Thyroid gland (tissue), 4 donors: ENCODE measurements at regions not wholly inside any gene's neighbourhood (a gene's known extent, or its start where the extent isn't known, plus 50 kb on each side); places are given as distances from the start of the nearest gene placed in this dataset.
A peak's percentile ranks its signal among the peaks of the same experiment; 100 is the strongest.
"Not testable (repeated sequence)": the region's sequence is repeated elsewhere in the genome, so short reads cannot be mapped to it uniquely, and the experiment has no call there.

Experiments used
- DNase-seq, 2 donors: peaks; one replicate each; pipeline ENCODE4 v3.0.0-alpha.2; 2019
- H3K27ac ChIP-seq, 3 donors: fragments of 200-600 bp; sonication (generic); 1 replicate in 2 of 3; 2 replicates in 1 of 3; pipeline ENCODE4 v1.5.1; 2016 to 2019; ENCODE audit warnings: mild to moderate bottlenecking in 1 of 3, moderate library complexity in 1 of 3
- H3K27me3 ChIP-seq: fragments of 200-600 bp; sonication (generic); one replicate; pipeline ENCODE4 v1.5.1; 2019
- H3K36me3 ChIP-seq, 2 donors: fragments of 200-600 bp; sonication (generic); one replicate each; pipeline ENCODE4 v1.5.1; 2016 to 2019
- H3K4me1 ChIP-seq, 2 donors: fragments of 200-600 bp; sonication (generic); one replicate each; pipeline ENCODE4 v1.5.1; 2017 to 2019
- H3K4me3 ChIP-seq, 3 donors: fragments of 200-600 bp; sonication (generic); replicated peaks in 1 of 3; 1 replicate in 2 of 3; 2 replicates in 1 of 3; pipeline ENCODE4 v1.5.1; 2016; ENCODE audit warnings: mild to moderate bottlenecking in 1 of 3
- H3K9me3 ChIP-seq: fragments of 200-600 bp; sonication (generic); one replicate; pipeline ENCODE4 v1.5.1; 2017
- POLR2A ChIP-seq, 2 donors: fragments of 450-650 bp; IDR thresholded peaks; one replicate each; pipeline ENCODE4 v1.6.1; 2017; ENCODE audit warnings: antibody characterized with exemption in 2 of 2, mild to moderate bottlenecking in 2 of 2, moderate library complexity in 1 of 2
- WGBS, 2 donors: methylation state at CpG; one replicate each; pipeline ENCODE4 v1.1.5; 2017; 5-methylcytosine and 5-hydroxymethylcytosine counted together
- intact Hi-C: fragments of 100-400 bp; cut with DNase I; formaldehyde crosslinking; loops from one replicate; pipeline ENCODE4 v1.15.1; 2023
- TF ChIP-seq, protein P1 (sequence below), 6 experiments: fragments of 200-600 bp in 3 of 6; fragments of 450-650 bp in 3 of 6; sonication (generic) in 3 of 6; IDR thresholded peaks; one replicate each; pipeline ENCODE4 v1.5.1; 2016 to 2019; ENCODE audit warnings: antibody characterized with exemption in 6 of 6, mild to moderate bottlenecking in 2 of 6, inconsistent platforms in 1 of 6, moderate library complexity in 1 of 6

- peak overlapping the region; percentile 59 to 81 (median 72) for H3K4me3 ChIP-seq
- not testable (repeated sequence) for DNase-seq, H3K27me3 ChIP-seq, H3K9me3 ChIP-seq, H3K36me3 ChIP-seq
- peak overlapping the region in 2 of 3 donors; percentile 29 to 79 for H3K27ac ChIP-seq
- H3K4me1 ChIP-seq: peaks cover 0 to 14% of the 10 kb centered on the region in 2 donors
- intact Hi-C loops: loop anchor here (10.0 kb wide), 2 partner anchors 55 to 365 kb away; partner anchors contain the start of genes DNAH3 and LDAF1
- WGBS, 2 donors: 0 to 1% methylated on average over 30 to 36 of the region's 52 CpGs
Observed at GRCh38 chr16:21519361-21520133, 79.8 kb upstream of the METTL9 start.

GRCh38 chr16:21520134-21521047, 79.0 kb upstream of the METTL9 start:
- H3K27me3 ChIP-seq, H3K36me3 ChIP-seq, H3K9me3 ChIP-seq: not testable (repeated sequence)
- intact Hi-C loops: loop anchor here (10.0 kb wide), 2 partner anchors 54 to 366 kb away; partner anchors contain the start of genes DNAH3 and LDAF1
- WGBS, 2 donors: 6 to 40% methylated on average over 3 to 16 of the region's 101 CpGs
- Histone ChIP-seq H3K27ac (peak overlapping the region in 2 of 3 donors; percentile 61 to 79), H3K4me3 (peak overlapping the region in 2 of 3 donors; percentile 48 to 72), H3K4me1 (peaks cover 0 to 14% of the 10 kb centered on the region in 2 donors)
- peak; percentile 95 to 97 for DNase-seq
- peak; percentile 74 to 83 for TF ChIP-seq POLR2A (IDR thresholded peaks at IDR 0.05)

GRCh38 chr16:21521048-21521389, 78.4 kb upstream of the METTL9 start:
- not testable (repeated sequence) for H3K27me3 ChIP-seq, H3K36me3 ChIP-seq, H3K9me3 ChIP-seq, DNase-seq, H3K4me3 ChIP-seq
- H3K27ac ChIP-seq: peak overlapping the region in 1 of 3 donors; percentile 79
- intact Hi-C loops: loop anchor here (10.0 kb wide), 2 partner anchors 54 to 366 kb away; partner anchors contain the start of genes DNAH3 and LDAF1
- H3K4me1 ChIP-seq: peaks cover 0 to 14% of the 10 kb centered on the region in 2 donors
- 70 to 73% methylated on average over 8 of the region's 8 CpGs for WGBS, 2 donors

GRCh38 chr16:21521390-21522143, 77.8 kb upstream of the METTL9 start:
- intact Hi-C loops: loop anchor here (10.0 kb wide), 2 partner anchors 53 to 367 kb away; partner anchors contain the start of genes DNAH3 and LDAF1
- H3K27me3 ChIP-seq, H3K4me3 ChIP-seq, H3K36me3 ChIP-seq, H3K9me3 ChIP-seq, H3K27ac ChIP-seq, DNase-seq: not testable (repeated sequence)
- 53 to 70% methylated on average over 24 of the region's 24 CpGs for WGBS, 2 donors
- H3K4me1 ChIP-seq: peaks cover 0 to 14% of the 10 kb centered on the region in 2 donors

GRCh38 chr16:21522846-21523245, 76.5 kb upstream of the METTL9 start:
- not testable (repeated sequence) for H3K27me3 ChIP-seq, H3K36me3 ChIP-seq, H3K27ac ChIP-seq, H3K4me3 ChIP-seq, H3K9me3 ChIP-seq, DNase-seq
- WGBS, 2 donors: 92% methylated on average over 20 of the region's 20 CpGs
- intact Hi-C loops: loop anchor here (10.0 kb wide), 2 partner anchors 52 to 368 kb away; partner anchors contain the start of genes DNAH3 and LDAF1
- peaks cover 0 to 11% of the 10 kb centered on the region in 2 donors for H3K4me1 ChIP-seq

GRCh38 chr16:21523411-21524067, 75.8 kb upstream of the METTL9 start:
- Histone ChIP-seq H3K4me3 (no peak overlapping the region), H3K27me3 (no peaks in the 10 kb centered on the region), H3K27ac (no peak overlapping the region), H3K4me1 (peaks cover 0 to 4% of the 10 kb centered on the region in 2 donors), H3K9me3 (no peaks in the 10 kb centered on the region), H3K36me3 (no peaks in the 10 kb centered on the region)
- 93 to 94% methylated on average over 17 of the region's 17 CpGs for WGBS, 2 donors
- intact Hi-C loops: loop anchor here (10.0 kb wide), 2 partner anchors 51 to 369 kb away; partner anchors contain the start of genes DNAH3 and LDAF1
- DNase-seq: no peak
- TF ChIP-seq, protein P1, sequence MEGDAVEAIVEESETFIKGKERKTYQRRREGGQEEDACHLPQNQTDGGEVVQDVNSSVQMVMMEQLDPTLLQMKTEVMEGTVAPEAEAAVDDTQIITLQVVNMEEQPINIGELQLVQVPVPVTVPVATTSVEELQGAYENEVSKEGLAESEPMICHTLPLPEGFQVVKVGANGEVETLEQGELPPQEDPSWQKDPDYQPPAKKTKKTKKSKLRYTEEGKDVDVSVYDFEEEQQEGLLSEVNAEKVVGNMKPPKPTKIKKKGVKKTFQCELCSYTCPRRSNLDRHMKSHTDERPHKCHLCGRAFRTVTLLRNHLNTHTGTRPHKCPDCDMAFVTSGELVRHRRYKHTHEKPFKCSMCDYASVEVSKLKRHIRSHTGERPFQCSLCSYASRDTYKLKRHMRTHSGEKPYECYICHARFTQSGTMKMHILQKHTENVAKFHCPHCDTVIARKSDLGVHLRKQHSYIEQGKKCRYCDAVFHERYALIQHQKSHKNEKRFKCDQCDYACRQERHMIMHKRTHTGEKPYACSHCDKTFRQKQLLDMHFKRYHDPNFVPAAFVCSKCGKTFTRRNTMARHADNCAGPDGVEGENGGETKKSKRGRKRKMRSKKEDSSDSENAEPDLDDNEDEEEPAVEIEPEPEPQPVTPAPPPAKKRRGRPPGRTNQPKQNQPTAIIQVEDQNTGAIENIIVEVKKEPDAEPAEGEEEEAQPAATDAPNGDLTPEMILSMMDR (IDR thresholded peaks at IDR 0.05): no peak
- TF ChIP-seq POLR2A (IDR thresholded peaks at IDR 0.05): no peak
